GM23248 (cell line): ENCODE measurements at regions not wholly inside any gene's neighbourhood (a gene's known extent, or its start where the extent isn't known, plus 50 kb on each side); places are given as distances from the start of the nearest gene placed in this dataset.

Experiments
- DNase-seq: peaks from one replicate; pipeline ENCODE4 v3.0.0-alpha.2; 2015
- H2AFZ ChIP-seq: fragments of 200-600 bp; sonication (generic); 2 replicates; pipeline ENCODE4 v1.6.1; 2016; ENCODE audit warnings: antibody characterized with exemption
- H3F3A ChIP-seq: fragments of 200-600 bp; sonication (generic); 2 replicates; pipeline ENCODE4 v1.6.1; 2016; ENCODE audit warnings: mild to moderate bottlenecking, antibody characterized with exemption, mixed run types; ENCODE audit not compliant: insufficient read depth
- H3K27ac ChIP-seq: fragments of 200-600 bp; sonication (generic); 2 replicates; pipeline ENCODE4 v1.5.1; 2016; ENCODE audit warnings: mild to moderate bottlenecking
- H3K27me3 ChIP-seq: fragments of 200-600 bp; sonication (generic); replicated peaks from 2 replicates; pipeline ENCODE4 v1.6.1; 2016; ENCODE audit warnings: mild to moderate bottlenecking; ENCODE audit not compliant: insufficient read depth
- H3K36me3 ChIP-seq: fragments of 200-600 bp; sonication (generic); 2 replicates; pipeline ENCODE4 v1.6.1; 2016; ENCODE audit warnings: low read depth, mild to moderate bottlenecking
- H3K4me1 ChIP-seq: fragments of 200-600 bp; sonication (generic); 2 replicates; pipeline ENCODE4 v1.6.1; 2016; ENCODE audit warnings: mild to moderate bottlenecking; ENCODE audit not compliant: insufficient read depth
- H3K4me2 ChIP-seq: fragments of 200-600 bp; sonication (generic); one replicate; pipeline ENCODE4 v1.6.1; 2016; ENCODE audit warnings: mild to moderate bottlenecking; ENCODE audit not compliant: unreplicated experiment
- H3K4me3 ChIP-seq: fragments of 200-600 bp; sonication (generic); 2 replicates; pipeline ENCODE4 v1.5.1; 2016; ENCODE audit warnings: mild to moderate bottlenecking
- H3K79me2 ChIP-seq: fragments of 200-600 bp; sonication (generic); 2 replicates; pipeline ENCODE4 v1.6.1; 2016; ENCODE audit warnings: mild to moderate bottlenecking; ENCODE audit not compliant: insufficient read depth
- H3K9ac ChIP-seq: fragments of 200-600 bp; sonication (generic); 2 replicates; pipeline ENCODE4 v1.6.1; 2016; ENCODE audit warnings: mild to moderate bottlenecking
- H3K9me2 ChIP-seq: fragments of 200-600 bp; sonication (generic); 2 replicates; pipeline ENCODE4 v1.6.1; 2016; ENCODE audit warnings: mixed run types, mild to moderate bottlenecking, moderate library complexity; ENCODE audit not compliant: insufficient read depth
- H3K9me3 ChIP-seq: fragments of 200-600 bp; sonication (generic); one replicate; pipeline ENCODE4 v1.6.1; 2017; ENCODE audit warnings: low read depth
- H4K20me1 ChIP-seq: fragments of 200-600 bp; sonication (generic); 2 replicates; pipeline ENCODE4 v1.6.0; 2016; ENCODE audit not compliant: insufficient read depth
- EZH2 ChIP-seq: fragments of 200-600 bp; sonication (generic); IDR thresholded peaks from 2 replicates; pipeline ENCODE4 v1.6.1; 2018; ENCODE audit warnings: antibody characterized with exemption, mild to moderate bottlenecking; ENCODE audit not compliant: insufficient read depth, poor library complexity, severe bottlenecking
- EZH2phosphoT487 ChIP-seq: fragments of 200-600 bp; sonication (generic); IDR thresholded peaks from 2 replicates; pipeline ENCODE4 v1.6.1; 2018; ENCODE audit warnings: antibody characterized with exemption, moderate library complexity, mild to moderate bottlenecking, low read depth; ENCODE audit not compliant: insufficient read depth
- WGBS, 2 experiments: methylation state at CpG; one replicate each; pipeline ENCODE4 v1.1.6; 2015 to 2017; ENCODE audit warnings: low lambda C conversion rate in 2 of 2, low coverage in 1 of 2; ENCODE audit errors: missing lambda C conversion rate in 2 of 2; 5-methylcytosine and 5-hydroxymethylcytosine counted together
- in situ Hi-C: fragments of 300-500 bp; cut with MboI; formaldehyde crosslinking; loops from 2 replicates; pipeline ENCODE4 v1.15.0; 2020

DNA sequence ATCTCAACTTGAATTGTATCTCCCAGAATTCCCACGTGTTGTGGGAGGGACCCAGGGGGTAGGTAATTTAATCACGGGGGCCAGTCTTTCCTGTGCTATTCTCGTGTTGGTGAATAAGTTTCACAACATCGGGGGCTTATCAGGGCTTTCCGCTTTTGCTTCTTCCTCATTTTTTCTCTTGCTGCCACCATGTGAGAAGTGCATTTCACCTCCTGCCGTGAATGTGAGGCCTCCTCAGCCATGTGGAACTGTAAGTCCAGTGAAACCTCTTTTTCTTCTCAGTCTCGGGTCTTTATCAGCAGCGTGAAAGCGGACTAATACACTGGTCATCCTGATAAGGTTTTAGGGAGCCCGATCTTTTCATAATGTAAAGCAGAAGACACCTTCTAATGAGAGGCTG lies 687.0 kb upstream of the FTMT start:
- no peaks in the 10 kb centered on the region for H3K36me3 ChIP-seq
- 61 to 66% methylated on average over 10 of the region's 10 CpGs for WGBS, 2 experiments
- in situ Hi-C loops, result no loop called here

GRCh38 chr5:121171361-121171760 lies 680.3 kb upstream of the FTMT start:
- Histone ChIP-seq H3K9ac (no peak overlapping the region), H3K9me3 (no peaks in the 10 kb centered on the region), H3K9me2 (0 out of 2 replicates have a peak, but pooled peaks cover 3% of the 10 kb centered on the region), H3K36me3 (no peaks in the 10 kb centered on the region), H3F3A (no peaks in the 10 kb centered on the region), H3K79me2 (no peaks in the 10 kb centered on the region), H3K4me1 (no peaks in the 10 kb centered on the region), H3K4me2 (no peak overlapping the region), H3K27ac (no peak overlapping the region), H3K4me3 (no peak overlapping the region), H2AFZ (no peak overlapping the region), H4K20me1 (no peaks in the 10 kb centered on the region), H3K27me3 (no peaks in the 10 kb centered on the region)
- DNase-seq, result no peak
- in situ Hi-C loops, result no loop called here
- TF ChIP-seq EZH2phosphoT487 (no peak), EZH2 (no peak)

More for the DNA sequence above, 687.0 kb upstream of the FTMT start:
- Histone ChIP-seq H3K79me2 (no peaks in the 10 kb centered on the region), H3K9me3 (no peaks in the 10 kb centered on the region), H3K4me2 (no peak overlapping the region), H4K20me1 (no peaks in the 10 kb centered on the region), H3F3A (no peaks in the 10 kb centered on the region), H2AFZ (no peak overlapping the region), H3K9me2 (no peaks in the 10 kb centered on the region), H3K4me1 (no peaks in the 10 kb centered on the region), H3K9ac (no peak overlapping the region), H3K27me3 (no peaks in the 10 kb centered on the region), H3K27ac (no peak overlapping the region), H3K4me3 (no peak overlapping the region)
- DNase-seq, result no peak
- no peak for TF ChIP-seq EZH2
- TF ChIP-seq EZH2phosphoT487, result no peak

DNA sequence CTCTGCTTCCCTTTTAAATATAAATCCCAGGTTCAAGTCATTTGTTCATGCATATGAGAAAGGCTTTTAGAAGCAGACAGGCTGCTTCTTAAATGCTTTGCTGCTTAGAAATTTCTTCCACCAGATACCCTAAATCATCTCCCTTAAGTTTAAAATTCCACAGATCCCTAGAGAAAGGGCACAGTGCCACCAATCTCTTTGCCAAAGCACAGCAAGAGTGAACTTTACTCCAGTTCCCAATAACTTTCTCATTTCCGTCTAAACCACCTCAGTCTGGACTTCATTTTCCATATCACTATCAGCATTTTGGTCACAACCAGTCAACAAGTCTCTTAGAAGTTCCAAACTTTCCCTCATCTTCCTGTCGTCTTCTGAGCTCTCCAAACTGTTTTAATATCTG lies 679.8 kb upstream of the FTMT start:
- H3K9me2 ChIP-seq, result 0 out of 2 replicates have a peak, but pooled peaks cover 7% of the 10 kb centered on the region
- no peak for TF ChIP-seq EZH2
- TF ChIP-seq EZH2phosphoT487, result no peak
- no peaks in the 10 kb centered on the region for H3K79me2 ChIP-seq
- no peak overlapping the region for H3K4me2 ChIP-seq
- H3K27ac ChIP-seq, result no peak overlapping the region
- H4K20me1 ChIP-seq, result no peaks in the 10 kb centered on the region
- no peaks in the 10 kb centered on the region for H3K9me3 ChIP-seq
- no peaks in the 10 kb centered on the region for H3K27me3 ChIP-seq
- WGBS, 2 experiments, result 20 to 28% methylated on average over 2 of the region's 2 CpGs
- no peaks in the 10 kb centered on the region for H3F3A ChIP-seq
- in situ Hi-C loops, result no loop called here
- no peak overlapping the region for H3K4me3 ChIP-seq
- H3K36me3 ChIP-seq, result no peaks in the 10 kb centered on the region
- peak; percentile 23 for DNase-seq
- H3K9ac ChIP-seq, result no peak overlapping the region
- H2AFZ ChIP-seq, result no peak overlapping the region
- no peaks in the 10 kb centered on the region for H3K4me1 ChIP-seq

- H3K4me2 ChIP-seq, result no peak overlapping the region
- WGBS, 2 experiments, result 2 to 4% methylated on average over 1 of the region's 1 CpG
- H3K27me3 ChIP-seq, result no peaks in the 10 kb centered on the region
- DNase-seq, result peak; percentile 3
- H3K27ac ChIP-seq, result no peak overlapping the region
- no peaks in the 10 kb centered on the region for H3K4me1 ChIP-seq
- H3F3A ChIP-seq, result no peaks in the 10 kb centered on the region
- in situ Hi-C loops, result no loop called here
- peak overlapping the region; percentile 16; the same call in 1 of the 2 replicates for H2AFZ ChIP-seq
- no peaks in the 10 kb centered on the region for H3K79me2 ChIP-seq
- H3K9ac ChIP-seq, result no peak overlapping the region
- H4K20me1 ChIP-seq, result no peaks in the 10 kb centered on the region
- 0 out of 2 replicates have a peak, but pooled peaks cover 7% of the 10 kb centered on the region for H3K9me2 ChIP-seq
- H3K9me3 ChIP-seq, result no peaks in the 10 kb centered on the region
- H3K4me3 ChIP-seq, result no peak overlapping the region
- H3K36me3 ChIP-seq, result no peaks in the 10 kb centered on the region
- no peak for TF ChIP-seq EZH2phosphoT487
- TF ChIP-seq EZH2, result no peak
Measured at GRCh38 chr5:121174351-121174750, 677.3 kb upstream of the FTMT start.

- Histone ChIP-seq H3K79me2 (no peaks in the 10 kb centered on the region), H4K20me1 (no peaks in the 10 kb centered on the region), H3K36me3 (no peaks in the 10 kb centered on the region), H3K9ac (no peak overlapping the region), H3K9me2 (peaks cover 7% of the 10 kb centered on the region; the same call in 1 of the 2 replicates), H2AFZ (no peak overlapping the region), H3K27ac (no peak overlapping the region), H3K27me3 (no peaks in the 10 kb centered on the region), H3K4me3 (no peak overlapping the region), H3K4me2 (no peak overlapping the region), H3F3A (no peaks in the 10 kb centered on the region), H3K9me3 (no peaks in the 10 kb centered on the region), H3K4me1 (no peaks in the 10 kb centered on the region)
- TF ChIP-seq EZH2phosphoT487 (no peak), EZH2 (no peak)
- no peak for DNase-seq
- 55 to 65% methylated on average over 3 of the region's 3 CpGs for WGBS, 2 experiments
- in situ Hi-C loops, result no loop called here
Measured at GRCh38 chr5:121175986-121176385, 675.7 kb upstream of the FTMT start.
